ENCODE measurements at regions not wholly inside any gene's neighbourhood (a gene's known extent, or its start where the extent isn't known, plus 50 kb on each side); places are given as distances from the start of the nearest gene placed in this dataset.
"Not testable (repeated sequence)": the region's sequence is repeated elsewhere in the genome, so short reads cannot be mapped to it uniquely, and the experiment has no call there.

- TF ChIP-seq CTCF (IDR thresholded peaks at IDR 0.05) = no peak
- H3K27me3 ChIP-seq (ENCODE audit: control insufficient read depth in 1 of 2, insufficient read depth in 2 of 2, low read length in 2 of 2) = peaks cover 3 to 5% of the 10 kb centered on the region in 2 experiments
- no peak overlapping the region for H3K27ac ChIP-seq (ENCODE audit: low read depth in 1 of 2, low read length in 2 of 2)
- no peak overlapping the region for H3K4me3 ChIP-seq (ENCODE audit: low read length)
- H3K4me3 Mint-ChIP-seq = no peak overlapping the region
- H3K27me3 Mint-ChIP-seq = peaks cover 28% of the 10 kb centered on the region
- DNase-seq = no peak
- CTCF ChIA-PET = no interaction called here
- H3K4me1 ChIP-seq (ENCODE audit: insufficient read depth, low read length) = no peaks in the 10 kb centered on the region
- no peak for ATAC-seq (ENCODE audit: poor library complexity)
- H3K4me1 Mint-ChIP-seq (ENCODE audit: low read depth) = no peaks in the 10 kb centered on the region
- H3K9me3 Mint-ChIP-seq = no peaks in the 10 kb centered on the region
- no peaks in the 10 kb centered on the region for H3K36me3 Mint-ChIP-seq (ENCODE audit: low read depth)
- intact Hi-C loops (cut with DNase I, micrococcal nuclease) = no loop called here
- POLR2A ChIA-PET = no interaction called here
- H3K9me3 ChIP-seq (ENCODE audit: control insufficient read depth in 1 of 2, insufficient read depth in 1 of 2, low read length in 2 of 2) = no peaks in the 10 kb centered on the region
- H3K27ac Mint-ChIP-seq = no peak overlapping the region
- H3K36me3 ChIP-seq (ENCODE audit: insufficient read depth, low read length) = no peaks in the 10 kb centered on the region
Measured at GRCh38 chr14:71764701-71765382, 167.4 kb upstream of the RGS6 start.

- Mint-ChIP-seq H3K36me3 (ENCODE audit: low read depth) (no peaks in the 10 kb centered on the region), H3K27ac (no peak overlapping the region), H3K27me3 (peaks cover 32% of the 10 kb centered on the region), H3K4me1 (ENCODE audit: low read depth) (no peaks in the 10 kb centered on the region), H3K4me3 (no peak overlapping the region), H3K9me3 (no peaks in the 10 kb centered on the region)
- CTCF ChIA-PET = no interaction called here
- Histone ChIP-seq H3K27ac (ENCODE audit: low read depth in 1 of 2, low read length in 2 of 2) (no peak overlapping the region), H3K4me1 (ENCODE audit: insufficient read depth, low read length) (no peaks in the 10 kb centered on the region), H3K4me3 (ENCODE audit: low read length) (no peak overlapping the region), H3K27me3 (ENCODE audit: control insufficient read depth in 1 of 2, insufficient read depth in 2 of 2, low read length in 2 of 2) (peaks cover 3 to 5% of the 10 kb centered on the region in 2 experiments), H3K36me3 (ENCODE audit: insufficient read depth, low read length) (no peaks in the 10 kb centered on the region), H3K9me3 (ENCODE audit: control insufficient read depth in 1 of 2, insufficient read depth in 1 of 2, low read length in 2 of 2) (no peaks in the 10 kb centered on the region)
- ATAC-seq (ENCODE audit: poor library complexity) (no peak), DNase-seq (no peak)
- intact Hi-C loops (cut with DNase I, micrococcal nuclease) = no loop called here
- no peak for TF ChIP-seq CTCF (IDR thresholded peaks at IDR 0.05)
- POLR2A ChIA-PET = no interaction called here
Measured at GRCh38 chr14:71765505-71765904, 166.7 kb upstream of the RGS6 start.

- H3K36me3 Mint-ChIP-seq (ENCODE audit: low read depth) = no peaks in the 10 kb centered on the region
- POLR2A ChIA-PET = no interaction called here
- no peak overlapping the region for H3K27ac Mint-ChIP-seq
- TF ChIP-seq CTCF (IDR thresholded peaks at IDR 0.05) = no peak
- peaks cover 0 to 2% of the 10 kb centered on the region in 2 experiments for H3K27me3 ChIP-seq (ENCODE audit: control insufficient read depth in 1 of 2, insufficient read depth in 2 of 2, low read length in 2 of 2)
- intact Hi-C loops (cut with DNase I, micrococcal nuclease) = no loop called here
- no peaks in the 10 kb centered on the region for H3K4me1 Mint-ChIP-seq (ENCODE audit: low read depth)
- H3K27ac ChIP-seq (ENCODE audit: low read depth in 1 of 2, low read length in 2 of 2) = no peak overlapping the region
- no peak overlapping the region for H3K4me3 Mint-ChIP-seq
- DNase-seq (no peak), ATAC-seq (ENCODE audit: poor library complexity) (no peak)
- H3K4me3 ChIP-seq (ENCODE audit: low read length) = no peak overlapping the region
- H3K36me3 ChIP-seq (ENCODE audit: insufficient read depth, low read length) = no peaks in the 10 kb centered on the region
- CTCF ChIA-PET = interaction anchor here (0.7 kb wide), 1 partner anchor 7 kb away, joined by 3 read pairs; no protein-coding TSS in a partner anchor
- peaks cover 41% of the 10 kb centered on the region for H3K27me3 Mint-ChIP-seq
- H3K9me3 ChIP-seq (ENCODE audit: control insufficient read depth in 1 of 2, insufficient read depth in 1 of 2, low read length in 2 of 2) = peaks cover 12 to 13% of the 10 kb centered on the region in 2 experiments
- H3K9me3 Mint-ChIP-seq = peaks cover 9% of the 10 kb centered on the region
- no peaks in the 10 kb centered on the region for H3K4me1 ChIP-seq (ENCODE audit: insufficient read depth, low read length)
Measured at GRCh38 chr14:71770431-71770830, 161.8 kb upstream of the RGS6 start.

GRCh38 chr14:71771421-71771820 lies 160.8 kb upstream of the RGS6 start:
- H3K27ac Mint-ChIP-seq; ATAC-seq (ENCODE audit: poor library complexity); H3K27ac ChIP-seq (ENCODE audit: low read depth in 1 of 2, low read length in 2 of 2); H3K36me3 Mint-ChIP-seq (ENCODE audit: low read depth); intact Hi-C loops (cut with DNase I, micrococcal nuclease); H3K9me3 Mint-ChIP-seq; DNase-seq; POLR2A ChIA-PET; H3K36me3 ChIP-seq (ENCODE audit: insufficient read depth, low read length); H3K4me1 ChIP-seq (ENCODE audit: insufficient read depth, low read length); H3K4me1 Mint-ChIP-seq (ENCODE audit: low read depth); H3K27me3 ChIP-seq (ENCODE audit: control insufficient read depth in 1 of 2, insufficient read depth in 2 of 2, low read length in 2 of 2); H3K4me3 ChIP-seq (ENCODE audit: low read length); CTCF ChIA-PET; H3K4me3 Mint-ChIP-seq: not testable (repeated sequence)
- H3K9me3 ChIP-seq (ENCODE audit: control insufficient read depth in 1 of 2, insufficient read depth in 1 of 2, low read length in 2 of 2) = peaks cover 12 to 13% of the 10 kb centered on the region in 2 experiments
- peaks cover 39% of the 10 kb centered on the region for H3K27me3 Mint-ChIP-seq

- H3K36me3 Mint-ChIP-seq (ENCODE audit: low read depth); H3K4me3 ChIP-seq (ENCODE audit: low read length); H3K27ac ChIP-seq (ENCODE audit: low read depth in 1 of 2, low read length in 2 of 2); CTCF ChIA-PET; H3K36me3 ChIP-seq (ENCODE audit: insufficient read depth, low read length); H3K4me1 Mint-ChIP-seq (ENCODE audit: low read depth); intact Hi-C loops (cut with DNase I, micrococcal nuclease); H3K9me3 Mint-ChIP-seq; ATAC-seq (ENCODE audit: poor library complexity); H3K27ac Mint-ChIP-seq; POLR2A ChIA-PET; H3K4me3 Mint-ChIP-seq; DNase-seq; H3K4me1 ChIP-seq (ENCODE audit: insufficient read depth, low read length); H3K27me3 ChIP-seq (ENCODE audit: control insufficient read depth in 1 of 2, insufficient read depth in 2 of 2, low read length in 2 of 2): not testable (repeated sequence)
- H3K9me3 ChIP-seq (ENCODE audit: control insufficient read depth in 1 of 2, insufficient read depth in 1 of 2, low read length in 2 of 2) = peaks cover 12 to 13% of the 10 kb centered on the region in 2 experiments
- peaks cover 38% of the 10 kb centered on the region for H3K27me3 Mint-ChIP-seq
Measured at GRCh38 chr14:71771996-71772395, 160.2 kb upstream of the RGS6 start.
